ENCODE measurements at regions not wholly inside any gene's neighbourhood (a gene's known extent, or its start where the extent isn't known, plus 50 kb on each side); places are given as distances from the start of the nearest gene placed in this dataset.

- TF ChIP-seq, protein P1, sequence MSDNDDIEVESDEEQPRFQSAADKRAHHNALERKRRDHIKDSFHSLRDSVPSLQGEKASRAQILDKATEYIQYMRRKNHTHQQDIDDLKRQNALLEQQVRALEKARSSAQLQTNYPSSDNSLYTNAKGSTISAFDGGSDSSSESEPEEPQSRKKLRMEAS (IDR thresholded peaks at IDR 0.05), result no peak
- TF ChIP-seq ZBTB7A (IDR thresholded peaks at IDR 0.05; ENCODE audit: low read depth), result no peak
- TF ChIP-seq TEAD4 (IDR thresholded peaks at IDR 0.05), result no peak
- TF ChIP-seq TAF1 (IDR thresholded peaks at IDR 0.05; ENCODE audit: low read depth), result no peak
Observed at GRCh38 chr4:33421887-33422286, 2701.7 kb downstream of the PCDH7 start.
